Mesenchymal stem cell (in vitro differentiated cells and primary cell): ENCODE measurements at regions not wholly inside any gene's neighbourhood (a gene's known extent, or its start where the extent isn't known, plus 50 kb on each side); places are given as distances from the start of the nearest gene placed in this dataset.

Experiments used
- DNase-seq: peaks from one replicate; pipeline ENCODE4 v3.0.0-alpha.2; 2013
- H2AFZ ChIP-seq: one replicate; pipeline ENCODE4 v1.6.1; 2013; ENCODE audit warnings: low read depth, mild to moderate bottlenecking, control low read depth, inconsistent platforms, low read length, moderate library complexity
- H2AK5ac ChIP-seq: 2 replicates; pipeline ENCODE4 v1.6.1; 2013; ENCODE audit warnings: low read length, moderate library complexity, mild to moderate bottlenecking, inconsistent platforms; ENCODE audit not compliant: severe bottlenecking
- H2BK120ac ChIP-seq: one replicate; pipeline ENCODE4 v1.6.1; 2013; ENCODE audit warnings: low read depth, mild to moderate bottlenecking, inconsistent platforms, low read length, moderate library complexity
- H2BK12ac ChIP-seq, 2 experiments: one replicate each; pipeline ENCODE4 v1.6.1; 2013; ENCODE audit warnings: inconsistent platforms in 2 of 2, low read length in 2 of 2, mild to moderate bottlenecking in 2 of 2, moderate library complexity in 2 of 2, control low read depth in 1 of 2
- H2BK15ac ChIP-seq: one replicate; pipeline ENCODE4 v1.6.1; 2013; ENCODE audit warnings: mild to moderate bottlenecking, low read depth, inconsistent platforms; ENCODE audit not compliant: poor library complexity, severe bottlenecking
- H2BK5ac ChIP-seq: 2 replicates; pipeline ENCODE4 v1.6.1; 2013; ENCODE audit warnings: low read depth, mild to moderate bottlenecking, low read length, control low read depth, inconsistent platforms; ENCODE audit not compliant: poor library complexity, severe bottlenecking
- H3K14ac ChIP-seq, 2 experiments: one replicate each; pipeline ENCODE4 v1.6.1; 2013; ENCODE audit warnings: inconsistent platforms in 2 of 2, low read length in 2 of 2, control low read depth in 1 of 2, mild to moderate bottlenecking in 1 of 2, moderate library complexity in 1 of 2
- H3K18ac ChIP-seq, 2 experiments: one replicate each; pipeline ENCODE4 v1.6.1; 2013; ENCODE audit warnings: inconsistent platforms in 2 of 2, low read length in 2 of 2, control low read depth in 1 of 2, low read depth in 1 of 2, mild to moderate bottlenecking in 1 of 2
- H3K23ac ChIP-seq, 2 experiments: one replicate each; pipeline ENCODE4 v1.6.1; 2013; ENCODE audit warnings: inconsistent platforms in 2 of 2, low read length in 2 of 2, mild to moderate bottlenecking in 2 of 2, moderate library complexity in 2 of 2, control low read depth in 1 of 2
- H3K27ac ChIP-seq: 2 replicates; pipeline ENCODE4 v1.5.1; 2013; ENCODE audit warnings: mild to moderate bottlenecking, moderate library complexity, low read length, control low read depth, inconsistent platforms; ENCODE audit not compliant: poor library complexity, severe bottlenecking
- H3K27me3 ChIP-seq, 2 experiments: 2 replicates each; pipeline versions ENCODE4 v1.6.1 to v1.7.0; 2013; ENCODE audit warnings: low read length in 2 of 2, mild to moderate bottlenecking in 2 of 2, moderate library complexity in 2 of 2, control low read depth in 1 of 2, inconsistent platforms in 1 of 2; ENCODE audit not compliant: control insufficient read depth in 1 of 2, insufficient read depth in 1 of 2
- H3K36me3 ChIP-seq, 2 experiments: 2 replicates each; pipeline versions ENCODE4 v1.6.1 to v1.7.0; 2013; ENCODE audit warnings: low read length in 2 of 2, control low read depth in 1 of 2, inconsistent platforms in 1 of 2, low read depth in 1 of 2, mild to moderate bottlenecking in 1 of 2; ENCODE audit not compliant: insufficient read depth in 2 of 2, control insufficient read depth in 1 of 2
- H3K4ac ChIP-seq, 2 experiments: one replicate each; pipeline ENCODE4 v1.6.1; 2013; ENCODE audit warnings: inconsistent platforms in 2 of 2, low read length in 2 of 2, mild to moderate bottlenecking in 2 of 2, moderate library complexity in 2 of 2, control low read depth in 1 of 2, low read depth in 1 of 2
- H3K4me1 ChIP-seq: 2 replicates; pipeline ENCODE4 v1.6.1; 2013; ENCODE audit warnings: low read depth, low read length, control low read depth; ENCODE audit not compliant: control insufficient read depth, insufficient read depth
- H3K4me2 ChIP-seq: 2 replicates; pipeline ENCODE4 v1.6.1; 2013; ENCODE audit warnings: low read length, mild to moderate bottlenecking, inconsistent platforms; ENCODE audit not compliant: poor library complexity, severe bottlenecking
- H3K4me3 ChIP-seq, 2 experiments: 2 replicates each; pipeline versions ENCODE4 v1.5.1 to v1.7.0; 2013; ENCODE audit warnings: low read length in 2 of 2, mild to moderate bottlenecking in 2 of 2, control low read depth in 1 of 2, low read depth in 1 of 2; ENCODE audit not compliant: insufficient read depth in 1 of 2
- H3K79me1 ChIP-seq: replicated peaks from 2 replicates; pipeline ENCODE4 v1.6.1; 2013; ENCODE audit warnings: mild to moderate bottlenecking, control low read depth, low read length, inconsistent platforms; ENCODE audit not compliant: poor library complexity, severe bottlenecking
- H3K9ac ChIP-seq: 2 replicates; pipeline ENCODE4 v1.7.0; 2013; ENCODE audit warnings: mild to moderate bottlenecking, low read length, moderate library complexity
- H3K9me3 ChIP-seq: 2 replicates; pipeline ENCODE4 v1.7.0; 2013; ENCODE audit warnings: mild to moderate bottlenecking, low read length; ENCODE audit not compliant: control insufficient read depth
- H4K8ac ChIP-seq: one replicate; pipeline ENCODE4 v1.6.1; 2013; ENCODE audit warnings: inconsistent platforms, mild to moderate bottlenecking, low read length, moderate library complexity
- H4K91ac ChIP-seq: one replicate; pipeline ENCODE4 v1.6.1; 2013; ENCODE audit warnings: mild to moderate bottlenecking, low read length, inconsistent platforms
- WGBS: methylation state at CpG from one replicate; pipeline ENCODE4 v1.1.7; 2013; ENCODE audit warnings: mixed read lengths; 5-methylcytosine and 5-hydroxymethylcytosine counted together

DNA sequence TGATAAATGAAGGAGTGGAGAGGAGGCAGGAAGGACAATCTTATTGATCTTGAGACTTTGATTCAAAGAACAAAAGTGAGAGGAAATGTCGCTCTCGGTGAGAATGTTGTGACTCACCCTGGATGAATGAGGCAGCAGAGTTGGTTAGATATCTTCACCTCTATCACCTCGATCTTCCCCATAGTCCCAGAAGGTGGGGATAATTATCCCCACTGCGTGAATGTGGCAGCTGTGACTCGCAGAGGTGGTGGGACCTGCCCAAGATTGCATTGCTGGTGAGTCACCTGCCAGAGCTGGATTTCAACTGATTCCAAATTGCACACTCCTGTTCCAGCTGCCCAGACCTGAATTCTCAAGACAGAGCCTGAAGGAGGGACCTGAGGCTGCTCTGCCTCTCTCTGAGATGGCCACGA, 105.0 kb downstream of the MATN1 start:
- H2BK120ac ChIP-seq = no peak overlapping the region
- H3K4me3 ChIP-seq = no peak overlapping the region
- H3K9ac ChIP-seq = no peak overlapping the region
- no peak for DNase-seq
- no peak overlapping the region for H2BK15ac ChIP-seq
- H2AK5ac ChIP-seq = no peak overlapping the region
- H3K18ac ChIP-seq = no peak overlapping the region
- WGBS = 48% methylated on average over 6 of the region's 6 CpGs
- no peak overlapping the region for H2AFZ ChIP-seq
- no peaks in the 10 kb centered on the region for H3K36me3 ChIP-seq
- H2BK12ac ChIP-seq = no peak overlapping the region
- no peak overlapping the region for H3K14ac ChIP-seq
- no peak overlapping the region for H3K4me2 ChIP-seq
- no peak overlapping the region for H4K91ac ChIP-seq
- no peak overlapping the region for H3K23ac ChIP-seq
- peaks cover 8% of the 10 kb centered on the region for H3K9me3 ChIP-seq
- no peaks in the 10 kb centered on the region for H3K4me1 ChIP-seq
- no peaks in the 10 kb centered on the region for H3K79me1 ChIP-seq
- no peak overlapping the region for H3K27ac ChIP-seq
- H3K27me3 ChIP-seq = peaks cover 0 to 4% of the 10 kb centered on the region in 2 experiments
- no peak overlapping the region for H4K8ac ChIP-seq
- no peak overlapping the region for H2BK5ac ChIP-seq
- H3K4ac ChIP-seq = no peak overlapping the region

DNA sequence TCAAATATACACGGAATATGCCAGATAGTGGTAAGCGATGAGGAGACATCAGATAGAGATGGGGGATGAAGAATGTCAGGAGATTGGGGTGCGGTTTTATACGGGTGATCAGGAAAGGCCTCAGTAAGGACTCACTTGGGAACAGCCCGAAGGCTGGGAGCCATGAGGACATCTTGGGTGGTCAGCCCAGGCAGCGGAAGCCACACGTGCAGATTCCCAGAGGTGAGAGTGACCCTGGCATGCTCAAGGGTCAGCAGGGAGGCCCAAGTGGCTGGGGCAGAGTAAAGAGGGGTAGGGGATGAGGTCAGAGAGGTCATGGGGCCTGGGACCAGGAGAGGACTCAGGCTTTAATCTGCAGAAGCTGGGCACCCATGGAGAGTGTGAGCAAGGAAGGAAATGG, 106.6 kb downstream of the MATN1 start:
- Histone ChIP-seq H3K18ac (no peak overlapping the region), H3K4me2 (no peak overlapping the region), H2BK5ac (no peak overlapping the region), H4K8ac (no peak overlapping the region), H2BK120ac (no peak overlapping the region), H3K27ac (no peak overlapping the region), H3K23ac (no peak overlapping the region), H2BK15ac (no peak overlapping the region), H3K4me1 (no peaks in the 10 kb centered on the region), H3K14ac (no peak overlapping the region), H2AK5ac (no peak overlapping the region), H2BK12ac (no peak overlapping the region), H4K91ac (no peak overlapping the region), H3K79me1 (no peaks in the 10 kb centered on the region), H3K9me3 (no peaks in the 10 kb centered on the region), H3K9ac (no peak overlapping the region), H3K4me3 (no peak overlapping the region), H3K4ac (no peak overlapping the region), H2AFZ (no peak overlapping the region), H3K36me3 (no peaks in the 10 kb centered on the region), H3K27me3 (peaks cover 0 to 18% of the 10 kb centered on the region in 2 experiments)
- 81% methylated on average over 7 of the region's 7 CpGs for WGBS
- DNase-seq = no peak

DNA sequence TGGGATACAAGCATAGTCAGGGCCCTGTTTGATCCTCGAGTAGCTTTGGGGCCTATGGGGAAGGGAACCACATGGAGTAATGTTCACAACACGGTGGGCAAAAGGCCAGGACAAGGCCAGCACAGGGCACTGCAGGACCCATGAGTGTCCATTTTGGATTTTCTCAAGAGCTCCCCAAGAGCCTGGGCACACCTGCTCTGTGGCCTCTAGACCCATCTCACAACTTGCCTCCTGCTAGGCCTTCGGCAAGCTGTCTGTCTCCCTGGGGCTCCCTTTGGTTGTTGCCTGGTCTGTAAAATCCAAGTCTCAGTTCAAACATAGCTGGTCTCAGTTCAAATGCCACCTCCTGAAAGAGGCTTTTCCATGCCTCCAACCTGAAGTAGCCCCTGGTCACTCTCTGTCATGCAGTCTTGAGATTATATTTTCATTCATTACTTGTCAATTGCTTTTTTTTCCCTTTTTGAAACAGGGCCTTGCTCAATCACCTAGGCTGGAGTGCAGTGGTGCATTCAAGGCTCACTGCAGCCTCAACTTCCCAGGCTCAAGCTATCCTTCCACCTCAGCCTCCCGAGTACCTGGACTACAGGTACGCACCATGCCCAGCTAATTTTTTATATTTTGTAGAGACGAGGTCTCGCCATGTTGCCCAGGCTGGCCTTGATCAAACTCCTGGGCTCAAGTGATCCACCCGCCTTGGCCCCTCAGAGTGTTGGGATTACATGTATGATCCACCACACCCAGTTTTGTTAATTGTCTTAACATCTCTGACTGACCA, 107.4 kb downstream of the MATN1 start:
- no peak overlapping the region for H2AK5ac ChIP-seq
- no peak overlapping the region for H4K91ac ChIP-seq
- no peaks in the 10 kb centered on the region for H3K9me3 ChIP-seq
- no peak overlapping the region for H3K4me2 ChIP-seq
- H2BK5ac ChIP-seq = no peak overlapping the region
- no peak overlapping the region for H3K18ac ChIP-seq
- no peak overlapping the region for H3K27ac ChIP-seq
- H3K14ac ChIP-seq = no peak overlapping the region
- H3K79me1 ChIP-seq = no peaks in the 10 kb centered on the region
- no peak overlapping the region for H3K4me3 ChIP-seq
- H3K9ac ChIP-seq = no peak overlapping the region
- H2BK120ac ChIP-seq = no peak overlapping the region
- no peak overlapping the region for H3K4ac ChIP-seq
- H4K8ac ChIP-seq = no peak overlapping the region
- H3K4me1 ChIP-seq = no peaks in the 10 kb centered on the region
- H3K36me3 ChIP-seq = no peaks in the 10 kb centered on the region
- no peak for DNase-seq
- H3K27me3 ChIP-seq = peaks cover 0 to 18% of the 10 kb centered on the region in 2 experiments
- no peak overlapping the region for H2BK15ac ChIP-seq
- no peak overlapping the region for H2BK12ac ChIP-seq
- WGBS = 76% methylated on average over 8 of the region's 8 CpGs
- H3K23ac ChIP-seq = no peak overlapping the region
- no peak overlapping the region for H2AFZ ChIP-seq

DNA sequence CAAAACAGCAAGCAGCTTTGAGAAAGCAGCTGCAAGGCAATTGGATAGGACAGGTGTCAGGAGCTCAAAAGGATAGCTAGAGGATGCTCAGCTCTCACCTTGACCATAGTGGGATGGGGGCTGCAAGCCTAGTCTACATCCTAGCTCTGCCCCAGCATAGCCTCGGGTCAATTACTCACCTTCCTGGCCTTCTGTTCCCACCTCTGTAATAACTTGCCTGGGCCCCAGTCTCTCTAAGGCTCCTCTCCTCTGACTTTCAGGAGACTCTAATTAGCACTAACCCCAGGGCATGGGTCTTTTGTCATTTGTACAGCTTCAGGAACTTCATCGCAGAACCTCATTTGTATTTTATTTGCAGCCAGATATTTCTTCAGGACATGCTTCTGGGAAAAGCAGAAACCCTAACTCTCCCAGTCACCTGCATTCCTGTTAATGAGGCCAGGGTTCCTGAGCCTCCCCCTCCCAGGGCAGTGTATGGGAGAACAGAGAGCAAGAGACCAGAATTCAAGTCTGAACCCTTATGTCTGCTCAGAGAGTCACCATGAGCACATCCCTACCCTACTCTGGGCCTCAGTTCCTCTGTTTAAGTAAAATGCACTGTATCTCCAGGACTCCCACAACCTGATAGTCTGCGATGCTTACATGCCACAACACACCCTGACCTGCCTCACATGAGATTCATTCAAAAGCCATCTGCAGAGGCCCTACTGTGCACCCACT, 108.1 kb downstream of the MATN1 start:
- DNase-seq = no peak
- H2AK5ac ChIP-seq = no peak overlapping the region
- H3K4me1 ChIP-seq = no peaks in the 10 kb centered on the region
- no peak overlapping the region for H3K23ac ChIP-seq
- H3K9ac ChIP-seq = no peak overlapping the region
- no peak overlapping the region for H2BK12ac ChIP-seq
- no peak overlapping the region for H3K14ac ChIP-seq
- no peak overlapping the region for H4K8ac ChIP-seq
- H3K9me3 ChIP-seq = no peaks in the 10 kb centered on the region
- H3K4ac ChIP-seq = no peak overlapping the region
- H2BK120ac ChIP-seq = no peak overlapping the region
- no peaks in the 10 kb centered on the region for H3K36me3 ChIP-seq
- H3K79me1 ChIP-seq = no peaks in the 10 kb centered on the region
- WGBS = 63% methylated on average over 3 of the region's 3 CpGs
- no peak overlapping the region for H4K91ac ChIP-seq
- H3K27me3 ChIP-seq = peaks cover 0 to 18% of the 10 kb centered on the region in 2 experiments
- no peak overlapping the region for H3K4me2 ChIP-seq
- no peak overlapping the region for H3K4me3 ChIP-seq
- H2BK5ac ChIP-seq = no peak overlapping the region
- no peak overlapping the region for H2AFZ ChIP-seq
- H3K18ac ChIP-seq = no peak overlapping the region
- H3K27ac ChIP-seq = no peak overlapping the region
- H2BK15ac ChIP-seq = no peak overlapping the region
